NCI-H1930 (cell line): ENCODE measurements at regions not wholly inside any gene's neighbourhood (a gene's known extent, or its start where the extent isn't known, plus 50 kb on each side); places are given as distances from the start of the nearest gene placed in this dataset.
A peak's percentile ranks its signal among the peaks of the same experiment; 100 is the strongest.
"Not testable (repeated sequence)": the region's sequence is repeated elsewhere in the genome, so short reads cannot be mapped to it uniquely, and the experiment has no call there.

Experiments
- DNase-seq, 2 experiments: peaks; one replicate each; lab custom pipeline; 2025; lab: John Stamatoyannopoulos, UW

DNA sequence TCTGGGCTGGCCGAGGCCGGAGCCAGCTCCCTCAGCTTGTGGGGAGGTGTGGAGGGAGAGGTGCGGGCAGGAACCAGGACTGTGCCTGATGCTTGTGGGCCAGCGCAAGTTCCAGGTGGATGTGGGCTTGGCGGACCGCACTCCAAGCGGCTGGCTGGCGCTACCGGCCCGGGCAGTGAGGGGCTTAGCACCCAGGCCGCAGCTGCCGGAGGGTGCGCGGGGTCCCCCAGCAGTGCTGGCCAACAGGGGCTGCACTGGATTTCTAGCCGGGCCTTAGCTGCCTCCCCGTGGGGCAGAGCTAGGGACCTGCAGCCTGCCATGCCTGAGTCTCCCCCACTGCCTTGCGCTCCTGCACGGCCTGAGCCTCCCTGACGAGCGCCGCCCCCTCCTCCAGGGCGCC is 242.8 kb downstream of the CCSER2 start:
- DNase-seq = no peak

DNA sequence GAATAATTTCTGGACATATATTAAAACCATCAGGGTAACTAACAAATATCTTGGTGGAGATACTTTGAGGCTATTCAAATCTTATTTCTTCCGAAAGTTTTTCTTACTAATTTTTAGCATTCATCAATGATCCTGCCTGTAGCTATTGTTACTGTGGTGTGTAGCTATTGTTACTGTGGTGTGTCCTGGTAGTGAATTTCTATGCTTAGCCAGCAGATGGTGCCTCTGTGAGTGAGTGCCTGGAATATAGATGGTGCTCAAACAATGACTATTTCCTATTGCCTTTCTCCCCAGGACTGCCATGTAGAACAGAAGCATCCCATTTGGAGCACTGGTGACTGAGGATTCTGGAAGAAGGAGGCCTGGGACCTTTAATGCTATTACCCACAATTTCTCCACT is 245.7 kb downstream of the CCSER2 start:
- no peak for DNase-seq

DNA sequence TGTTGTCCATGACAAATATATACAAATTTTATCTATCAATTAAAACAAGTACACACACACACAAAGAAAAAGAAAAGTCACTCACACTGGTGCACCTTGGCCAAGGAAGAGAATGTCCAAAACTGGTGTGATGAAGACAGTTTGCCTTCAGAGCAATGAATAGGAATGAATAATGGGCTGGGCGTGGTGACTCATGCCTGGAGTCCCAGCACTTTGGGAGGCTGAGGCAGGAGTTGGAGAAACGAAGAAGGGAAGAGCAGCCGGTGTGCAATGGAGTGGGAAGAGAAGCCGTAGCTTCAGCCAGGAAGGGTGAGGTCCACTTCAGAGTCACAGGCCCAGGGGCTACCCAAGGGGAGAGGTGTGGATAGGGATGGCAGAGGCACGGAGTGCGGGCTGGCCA is 253.6 kb downstream of the CCSER2 start:
- no peak for DNase-seq

DNA sequence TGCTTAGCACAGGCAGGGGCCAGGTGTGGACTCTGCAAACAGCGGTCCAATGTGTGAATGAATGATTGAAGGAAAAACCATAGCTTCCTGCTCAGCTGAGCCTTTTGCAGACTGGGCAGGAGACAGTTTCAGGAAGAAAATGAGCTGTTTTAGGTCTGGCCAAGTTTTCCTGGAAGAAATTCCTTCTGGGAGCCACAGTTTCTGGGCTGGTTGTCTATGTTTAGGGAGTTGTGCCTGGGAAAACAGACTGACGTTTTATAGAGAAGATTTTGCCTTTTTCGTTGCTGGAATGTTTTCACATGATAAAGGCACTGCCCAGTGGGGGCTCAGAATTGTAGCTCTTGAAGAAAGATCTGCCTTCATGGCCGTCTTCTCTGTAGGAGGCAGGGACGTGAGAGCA is 255.1 kb downstream of the CCSER2 start:
- DNase-seq = no peak

DNA sequence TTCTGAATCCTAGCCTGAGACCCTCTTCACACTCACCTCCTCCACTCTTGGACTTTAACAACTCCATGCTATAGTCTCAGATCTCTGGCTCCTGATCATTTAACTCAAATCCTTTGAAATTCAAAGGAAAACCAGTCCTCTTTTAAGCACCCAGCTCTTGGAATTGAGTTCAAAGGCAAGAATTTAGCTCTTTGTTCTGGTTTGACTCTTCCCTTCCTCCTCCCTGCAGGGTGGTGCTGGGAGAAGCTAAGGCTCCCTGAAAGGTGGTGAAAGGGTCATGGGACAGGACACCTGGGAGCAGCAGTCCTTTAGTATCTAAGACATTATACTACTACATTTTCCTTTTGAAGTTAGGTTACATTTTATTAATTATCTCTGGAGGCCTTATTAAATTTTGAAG is 259.4 kb downstream of the CCSER2 start:
- no peak for DNase-seq

DNA sequence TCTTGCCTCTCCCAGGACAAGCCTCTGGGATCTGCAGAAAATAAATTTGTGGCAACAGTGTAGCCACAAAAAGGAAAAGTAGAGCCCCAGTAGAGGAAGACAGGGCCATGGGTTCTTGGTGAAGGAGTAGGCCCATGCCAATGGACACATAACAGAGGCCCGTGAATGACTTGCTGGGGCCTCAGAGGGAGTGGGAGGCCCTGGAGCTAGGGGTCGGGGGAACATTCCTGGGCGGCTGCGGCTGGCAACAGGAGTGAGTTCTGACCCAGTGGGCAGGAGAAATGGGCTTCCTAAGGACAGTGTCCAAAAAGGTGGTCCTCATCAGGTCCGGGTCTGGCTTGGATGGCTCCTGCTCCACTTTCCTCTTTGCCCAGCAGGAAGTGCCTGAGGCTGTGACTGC is 260.0 kb downstream of the CCSER2 start:
- no peak for DNase-seq

DNA sequence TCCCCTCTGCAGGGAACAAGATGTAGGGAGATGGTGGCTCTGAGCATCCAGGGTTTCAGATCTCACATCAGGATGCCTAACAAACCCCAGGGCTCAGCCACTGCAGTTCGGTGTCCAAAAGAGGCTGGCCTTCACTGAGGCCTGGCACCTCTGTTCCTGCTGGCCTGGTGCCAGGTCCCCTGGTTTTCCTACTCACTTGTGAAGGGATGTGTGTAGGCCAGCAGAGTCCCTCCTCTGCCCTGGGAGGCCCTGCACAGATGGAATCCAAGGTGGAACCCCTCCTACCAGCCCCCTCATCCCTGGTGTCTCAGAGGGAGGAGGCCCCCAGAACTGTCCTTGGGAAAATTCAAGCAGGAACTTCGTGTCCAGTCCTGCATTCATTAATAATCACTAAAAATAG is 260.6 kb downstream of the CCSER2 start:
- no peak for DNase-seq

DNA sequence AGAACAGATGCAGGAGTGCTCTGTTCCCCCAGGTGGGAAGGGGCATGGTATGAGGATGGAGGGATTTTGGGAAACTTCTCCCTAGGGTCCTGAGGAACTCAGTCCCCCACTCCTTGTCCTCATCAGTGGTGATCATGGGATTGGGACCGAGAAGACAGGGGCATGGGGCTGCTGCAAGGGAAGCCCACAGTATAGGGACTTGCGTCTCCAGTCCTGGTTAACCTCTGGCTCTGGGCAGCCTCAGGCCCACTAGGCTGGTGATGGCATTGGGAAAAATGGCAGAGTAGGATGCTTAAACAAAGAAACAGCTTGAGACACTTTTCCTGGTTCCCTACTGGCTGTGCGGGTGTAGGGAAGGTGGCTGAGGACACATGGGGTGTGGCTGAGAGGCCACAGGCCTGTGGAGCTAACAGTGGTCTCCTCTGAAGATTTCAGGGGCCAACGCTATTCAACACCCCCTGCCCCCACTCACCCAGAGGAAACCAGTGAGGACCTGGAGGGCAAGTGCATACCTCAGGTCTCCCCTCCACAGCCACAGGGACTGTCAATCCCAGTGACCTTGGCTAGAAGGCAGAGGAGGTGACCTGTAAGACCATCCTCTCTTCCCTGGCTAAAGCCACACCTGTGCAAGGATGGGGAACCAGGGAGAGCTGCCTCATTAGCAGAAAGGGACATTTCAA is 261.3 kb downstream of the CCSER2 start:
- no peak for DNase-seq

DNA sequence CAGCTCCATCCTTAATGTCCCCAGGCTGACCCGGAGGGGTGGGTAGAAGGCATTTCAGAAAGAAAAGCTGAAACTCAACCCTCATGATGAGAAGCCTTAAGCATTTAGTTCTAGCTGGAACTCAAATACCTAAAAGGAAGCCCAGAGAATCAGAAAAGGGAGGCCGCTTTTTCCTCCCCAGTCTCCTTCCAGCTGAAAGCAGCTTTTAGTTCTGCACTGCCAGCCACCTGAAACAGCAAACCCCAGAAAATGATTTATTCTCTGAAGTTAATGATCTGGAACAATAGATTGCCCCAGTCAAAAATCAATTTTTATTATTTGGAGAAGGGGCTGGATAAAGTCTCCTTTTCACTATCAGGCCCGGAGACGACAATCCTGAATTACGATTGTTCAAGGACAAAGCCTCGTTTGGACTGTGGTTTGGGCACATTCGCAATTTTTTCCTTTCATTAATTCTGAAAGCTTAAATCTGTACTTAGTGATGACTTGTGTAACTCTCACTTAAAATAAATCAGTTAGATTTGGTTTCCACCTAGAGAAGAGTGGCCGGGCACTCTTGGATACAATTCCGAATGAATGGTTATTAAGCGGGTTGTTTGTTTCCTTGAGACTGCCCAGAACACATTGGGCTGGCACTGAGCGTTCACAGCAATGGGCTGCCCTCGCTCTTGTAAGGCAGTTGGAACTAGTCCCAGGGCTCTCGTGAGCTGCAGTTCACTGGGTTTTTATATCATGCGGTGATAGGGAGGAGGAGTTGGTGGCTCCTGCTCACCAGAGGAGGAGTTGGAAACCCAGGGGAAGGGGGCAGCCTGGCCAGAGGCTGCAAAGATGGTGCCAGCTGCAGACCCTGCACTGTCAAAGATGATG is 262.2 kb downstream of the CCSER2 start:
- no peak for DNase-seq

DNA sequence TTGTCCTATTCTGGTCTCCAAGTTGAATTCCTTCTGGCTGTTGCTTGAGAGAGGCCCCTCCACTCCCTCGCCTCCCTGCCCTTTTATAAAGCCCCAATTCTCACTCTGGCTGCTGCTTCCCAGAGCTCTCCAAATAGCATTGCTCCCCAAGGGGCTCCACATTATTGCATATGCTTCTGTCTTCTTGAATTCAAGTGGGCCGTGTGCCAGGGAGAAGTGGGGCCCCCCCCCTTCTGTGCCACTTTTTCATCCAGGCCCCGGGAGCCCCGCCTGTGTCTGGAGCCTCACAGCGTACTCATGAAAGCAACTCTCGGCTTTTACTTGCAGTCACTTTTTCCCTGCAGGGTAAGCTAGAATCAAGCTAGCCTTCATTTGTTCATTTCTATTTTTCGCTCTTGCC is 265.1 kb downstream of the CCSER2 start:
- no peak for DNase-seq

DNA sequence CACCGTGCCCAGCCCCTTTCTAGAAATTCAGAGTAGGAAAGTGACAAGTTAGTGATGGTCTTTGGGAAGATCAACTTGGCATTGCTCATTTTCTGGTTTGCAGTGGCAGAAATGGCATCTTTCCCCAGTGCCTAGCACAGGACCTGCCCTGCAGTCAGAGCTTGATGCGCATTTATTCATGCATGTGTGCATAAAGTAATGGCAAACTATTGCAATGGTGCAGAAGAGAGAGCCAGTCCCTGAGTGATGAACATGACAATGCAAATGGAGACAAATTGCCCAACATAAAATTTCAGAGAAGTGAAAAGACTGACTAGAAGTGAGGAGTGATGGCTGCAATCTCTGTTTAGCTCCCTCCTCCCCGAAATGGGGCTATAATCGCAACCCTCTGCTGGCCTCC is 268.2 kb downstream of the CCSER2 start:
- DNase-seq = no peak

DNA sequence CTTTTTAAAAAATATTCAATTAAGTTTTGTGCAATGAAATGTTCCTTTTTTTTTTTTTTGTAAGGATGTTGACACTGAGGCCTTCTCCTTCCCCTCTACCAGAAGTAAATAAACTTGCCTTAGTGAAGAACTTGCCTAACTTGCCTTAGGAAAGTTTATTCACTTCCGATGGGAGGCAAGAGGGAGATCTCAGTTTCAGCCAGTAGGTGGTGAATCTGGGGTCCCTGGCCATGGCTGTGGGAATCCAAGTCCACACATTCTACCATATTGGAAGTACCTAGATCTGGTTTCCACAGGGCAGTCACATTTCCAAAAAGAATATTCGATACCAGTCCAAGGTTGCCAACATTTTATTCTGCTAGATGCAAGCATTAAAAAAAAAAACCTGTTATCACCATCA is 270.9 kb downstream of the CCSER2 start:
- DNase-seq = no peak

DNA sequence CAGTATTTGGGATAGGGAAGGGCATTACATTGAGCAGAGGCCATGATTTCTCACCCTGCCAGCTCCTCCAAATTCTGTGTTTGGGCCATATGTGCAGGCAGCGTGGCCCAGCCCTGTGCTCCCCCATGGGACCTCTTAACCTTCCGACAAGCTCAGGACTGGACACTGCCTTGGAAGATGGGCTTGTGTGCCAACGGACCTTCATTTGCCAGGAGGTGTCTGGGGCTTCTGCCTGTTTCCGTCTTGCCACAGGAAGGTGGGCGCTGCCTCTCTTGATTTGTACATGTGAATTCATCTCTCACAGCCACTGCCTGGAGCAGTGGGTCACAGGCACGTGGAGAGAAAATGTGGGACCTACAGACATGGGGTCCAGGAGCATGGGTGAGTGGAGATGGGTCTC is 272.6 kb downstream of the CCSER2 start:
- no peak for DNase-seq

DNA sequence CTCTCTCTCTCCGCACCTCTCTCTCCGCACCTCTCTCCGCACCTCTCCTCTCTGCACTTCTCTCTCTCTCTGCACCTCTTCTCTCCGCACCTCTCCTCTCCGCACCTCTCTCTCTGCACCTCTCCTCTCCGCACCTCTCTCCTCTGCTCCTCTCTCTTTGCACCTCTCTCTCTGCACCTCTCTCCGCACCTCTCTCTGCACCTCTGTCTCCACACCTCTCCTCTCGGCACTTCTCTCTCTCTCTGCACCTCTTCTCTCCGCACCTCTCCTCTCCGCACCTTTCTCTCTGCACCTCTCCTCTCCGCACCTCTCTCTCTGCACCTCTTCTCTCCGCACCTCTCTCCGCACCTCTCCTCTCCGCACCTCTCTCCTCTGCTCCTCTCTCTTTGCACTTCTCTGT is 274.2 kb downstream of the CCSER2 start:
- not testable (repeated sequence) for DNase-seq

DNA sequence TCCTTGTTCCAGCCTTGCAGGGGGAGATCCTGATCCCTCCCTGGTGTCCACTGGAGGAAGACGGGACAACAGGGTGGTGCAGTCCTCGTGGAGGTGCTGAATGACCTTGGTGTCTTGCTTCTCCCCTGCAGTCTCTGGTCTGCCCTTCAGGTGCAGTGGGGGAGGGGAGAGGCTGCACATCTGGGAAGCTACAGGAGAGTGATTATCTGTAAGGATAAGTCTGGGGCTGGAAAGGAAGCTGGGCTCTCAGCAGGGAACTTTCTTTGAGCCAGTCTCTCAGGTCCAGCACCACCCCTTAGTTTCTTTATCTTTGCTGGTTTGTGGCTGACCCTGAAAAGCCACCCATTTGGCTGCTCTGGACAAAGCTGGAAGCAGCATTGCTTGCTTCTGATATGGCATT is 275.6 kb downstream of the CCSER2 start:
- DNase-seq = no peak

DNA sequence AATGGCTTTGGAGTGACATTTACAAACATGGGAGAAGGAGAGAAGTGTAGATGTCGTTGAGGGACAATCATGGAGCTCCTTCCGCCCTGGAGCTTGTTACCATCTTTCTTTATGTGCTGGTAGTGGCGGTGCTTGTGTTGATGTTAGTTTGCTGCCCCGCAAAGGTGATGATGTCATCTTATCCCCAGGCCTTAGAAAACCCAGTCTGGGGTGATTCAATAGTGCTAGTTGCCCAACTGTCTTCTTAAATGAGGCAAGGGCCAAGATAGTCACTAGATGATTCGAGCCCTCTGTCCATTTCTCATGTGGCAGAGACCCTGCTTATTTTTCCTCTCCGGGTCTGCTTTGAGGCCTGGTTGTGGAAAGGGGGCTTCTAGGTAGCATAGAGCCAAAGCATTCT is 277.4 kb downstream of the CCSER2 start:
- DNase-seq = no peak

DNA sequence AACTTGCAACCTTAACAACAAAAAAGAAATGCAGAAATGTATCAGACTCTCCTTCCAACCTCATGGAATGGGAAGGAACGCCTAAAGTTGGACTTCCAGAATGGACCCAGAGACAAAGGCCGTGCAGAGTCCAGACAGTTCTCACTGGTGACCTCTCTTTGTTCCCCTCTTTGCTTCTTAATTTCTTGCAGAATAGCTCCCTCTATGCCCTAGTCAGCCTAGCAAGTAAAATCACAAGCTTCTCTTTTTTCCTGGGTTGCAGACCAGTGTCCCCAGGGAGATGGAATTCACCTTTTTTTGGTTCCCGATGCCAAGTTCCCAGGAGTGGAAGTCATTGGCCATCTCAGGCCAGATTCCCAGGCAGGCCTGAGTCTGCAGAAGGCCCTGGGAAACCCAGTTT is 278.0 kb downstream of the CCSER2 start:
- DNase-seq = no peak

DNA sequence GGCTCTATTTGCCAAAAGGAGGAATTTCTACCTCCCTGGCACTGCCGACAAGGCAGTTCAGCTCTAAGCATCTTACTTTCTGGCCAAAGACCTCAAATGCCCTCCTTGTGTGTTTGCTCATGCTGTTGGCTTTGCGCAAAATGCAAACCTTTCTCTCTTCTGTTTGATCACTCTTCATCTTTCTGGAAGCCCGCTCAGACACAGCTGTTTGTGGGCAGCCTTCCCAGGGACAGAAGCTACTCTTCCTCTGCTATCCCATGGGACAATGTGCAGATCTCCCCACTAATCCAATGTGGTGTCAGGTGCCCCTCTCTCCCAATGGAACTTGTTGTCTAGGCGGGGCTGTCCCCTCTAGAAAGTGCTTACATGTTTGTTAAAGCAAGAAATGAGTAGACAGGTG is 278.7 kb downstream of the CCSER2 start:
- DNase-seq = no peak

DNA sequence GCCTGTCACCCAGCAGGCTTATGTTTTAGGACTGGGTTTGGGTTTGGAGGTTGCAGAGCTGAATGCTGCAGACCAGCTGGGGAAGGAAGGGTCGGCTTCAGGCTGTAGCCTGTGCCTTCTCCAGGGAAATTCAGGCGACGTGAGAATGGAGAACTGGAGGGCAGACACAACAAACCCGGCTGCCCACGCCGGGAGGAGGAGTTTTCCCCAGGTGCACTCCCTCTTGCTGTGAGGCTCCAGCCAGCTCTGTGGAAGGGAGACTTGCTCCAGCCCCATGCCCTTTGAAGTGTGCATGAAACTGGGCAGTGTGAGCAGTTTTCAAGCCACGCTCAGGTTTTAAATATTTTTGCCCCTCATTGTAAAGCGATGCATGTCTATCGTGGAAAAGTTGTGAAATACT is 279.1 kb downstream of the CCSER2 start:
- DNase-seq = no peak

DNA sequence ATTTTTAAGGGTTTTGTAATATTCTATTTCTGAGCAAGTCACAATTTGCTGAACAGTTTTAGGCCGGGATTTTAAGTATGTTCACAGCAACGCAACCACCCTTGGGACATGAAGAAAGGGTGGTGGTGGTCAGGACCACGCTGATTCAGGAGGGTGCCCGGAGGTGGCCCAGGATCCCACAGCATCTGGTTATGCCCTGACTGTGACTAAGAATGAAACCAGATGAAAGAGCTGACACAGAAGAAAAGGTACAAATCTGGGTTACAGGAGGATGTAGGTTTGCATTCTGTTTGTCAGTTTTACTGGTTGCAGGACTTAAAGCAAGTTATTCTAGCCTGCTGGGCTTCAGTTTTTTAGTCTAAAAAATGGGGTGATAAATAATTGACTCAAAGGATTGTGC is 279.7 kb downstream of the CCSER2 start:
- DNase-seq = no peak

DNA sequence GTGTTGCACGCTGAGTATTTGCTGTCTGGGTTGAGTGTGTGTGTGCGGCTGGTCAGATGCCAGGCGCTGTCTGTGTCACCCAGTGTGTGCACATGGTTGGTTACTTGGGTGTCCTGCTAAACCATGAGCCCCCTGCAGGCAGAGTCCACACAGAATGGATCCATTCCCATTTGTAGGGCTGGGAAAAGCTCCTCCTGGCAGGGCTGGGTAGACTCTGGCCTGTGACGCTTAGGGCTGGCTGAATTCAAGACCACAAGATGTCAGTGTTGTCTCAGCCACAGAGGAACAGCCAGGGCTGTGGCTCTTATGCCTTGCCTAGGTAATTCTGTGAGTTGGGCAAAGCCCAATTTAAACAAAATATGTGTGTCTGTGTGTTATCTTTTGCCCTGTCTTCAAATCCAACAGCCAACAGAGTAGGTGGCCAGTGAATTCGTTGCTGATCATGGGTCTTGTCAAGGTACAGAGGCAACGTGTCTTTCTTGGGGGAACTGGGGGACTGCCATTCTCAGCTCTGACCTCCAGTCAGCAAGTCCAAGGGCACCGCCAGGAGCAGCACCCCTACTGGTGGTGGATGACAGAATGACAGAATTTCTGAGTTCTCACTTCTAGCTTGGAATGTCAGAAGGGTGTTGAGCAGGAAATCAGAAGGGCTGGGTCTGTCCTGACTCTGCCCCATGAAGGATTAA is 285.1 kb downstream of the CCSER2 start:
- DNase-seq = peak; percentile 13 to 29

DNA sequence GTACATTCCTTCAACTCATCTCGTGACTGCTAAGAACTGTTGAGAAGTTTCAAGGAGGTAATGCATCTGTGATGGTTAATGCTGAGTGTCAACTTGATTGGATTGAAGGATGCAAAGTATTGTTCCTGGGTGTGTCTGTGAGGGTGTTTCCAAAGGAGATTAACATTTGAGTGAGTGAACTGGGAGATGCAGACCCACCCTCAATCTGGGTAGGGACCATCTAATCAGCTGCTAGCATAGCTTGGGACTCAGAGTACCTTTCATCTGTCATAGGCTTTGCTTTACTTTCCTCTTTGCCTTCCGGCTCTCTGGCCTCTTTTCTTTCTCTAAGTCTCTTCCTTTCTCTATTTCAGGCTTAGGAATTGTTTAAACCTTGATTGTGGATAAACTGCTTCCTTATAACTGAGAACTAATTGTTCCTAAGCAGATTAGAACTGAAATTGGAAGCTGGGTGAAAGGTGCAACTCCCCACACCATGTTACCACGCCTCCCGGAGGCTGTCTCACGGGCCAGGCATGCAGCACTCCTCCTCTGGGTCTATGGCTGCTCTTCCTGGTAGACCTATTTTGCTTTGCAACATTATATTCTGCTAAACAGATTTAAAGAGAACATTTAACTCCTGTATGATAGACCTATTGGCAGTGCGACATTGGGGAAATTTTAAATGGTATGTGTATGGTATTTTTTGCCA is 298.2 kb downstream of the CCSER2 start:
- no peak for DNase-seq

DNA sequence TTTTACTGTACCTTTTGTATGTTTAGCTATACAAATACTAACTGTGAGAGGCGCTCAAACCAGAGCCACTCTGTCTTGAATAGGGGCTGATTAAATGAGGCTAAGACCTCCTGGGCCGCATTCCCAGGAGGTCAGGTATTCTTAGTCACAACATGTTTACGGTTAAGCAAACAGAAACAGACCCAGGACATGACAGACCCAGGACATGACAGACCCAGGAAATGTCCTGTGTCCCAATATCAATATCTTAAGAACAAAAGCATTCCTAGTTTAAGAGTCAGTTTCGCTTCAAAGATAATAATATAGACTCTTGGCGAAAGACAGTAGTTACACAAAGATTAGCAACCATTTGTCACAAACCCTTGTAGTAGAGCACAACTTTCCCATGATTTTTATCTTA is 304.5 kb downstream of the CCSER2 start:
- no peak for DNase-seq
